NCI-H748 (cell line): ENCODE measurements at regions not wholly inside any gene's neighbourhood (a gene's known extent, or its start where the extent isn't known, plus 50 kb on each side); places are given as distances from the start of the nearest gene placed in this dataset.
"Not testable (repeated sequence)": the region's sequence is repeated elsewhere in the genome, so short reads cannot be mapped to it uniquely, and the experiment has no call there.

Experiments
- DNase-seq: peaks from one replicate; lab custom pipeline; 2025; ENCODE audit not compliant: unreplicated experiment; lab: John Stamatoyannopoulos, UW

- not testable (repeated sequence) for DNase-seq
Observed at GRCh38 chrX:3881255-3881895, 167.9 kb upstream of the PRKX start.

DNA sequence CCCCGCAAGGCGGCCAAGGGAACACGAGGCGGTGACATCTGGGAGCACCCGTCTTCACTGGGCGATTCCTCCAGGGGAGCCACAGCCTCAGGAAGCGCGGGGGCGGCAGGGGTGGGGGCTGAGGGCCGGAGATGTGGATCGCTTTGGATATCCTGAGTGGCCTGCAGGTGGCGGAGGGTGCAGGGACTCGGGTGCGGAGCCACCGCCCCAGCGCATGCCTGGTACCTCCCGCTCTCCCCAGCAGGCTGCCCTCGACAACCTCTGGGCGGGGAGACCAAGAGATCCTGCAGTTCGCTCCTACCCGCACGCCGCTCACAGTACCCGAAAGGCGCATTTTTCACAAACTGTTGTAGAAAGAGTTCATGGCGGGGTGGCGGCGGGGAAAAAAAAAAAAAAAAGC, 162.9 kb upstream of the PRKX start:
- not testable (repeated sequence) for DNase-seq

DNA sequence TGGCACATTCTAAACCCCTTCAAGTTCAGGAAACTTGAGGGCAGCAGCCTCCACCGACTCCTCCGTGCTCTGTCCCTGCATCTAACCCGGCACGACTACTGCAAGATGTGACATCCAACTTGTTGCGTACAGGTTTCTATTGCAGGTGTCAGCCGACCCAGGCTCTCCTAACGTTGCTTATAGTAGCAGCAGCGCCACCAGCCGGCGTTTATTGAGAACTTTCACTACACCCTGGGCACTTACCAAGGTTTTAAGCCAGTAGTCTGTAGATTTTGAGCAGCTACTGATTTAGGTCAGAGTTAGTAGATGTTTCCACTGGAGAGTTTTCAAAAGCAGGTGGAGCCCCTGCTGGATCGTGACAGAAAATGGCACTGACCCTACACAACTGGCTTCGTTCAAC, 162.2 kb upstream of the PRKX start:
- DNase-seq: not testable (repeated sequence)

DNA sequence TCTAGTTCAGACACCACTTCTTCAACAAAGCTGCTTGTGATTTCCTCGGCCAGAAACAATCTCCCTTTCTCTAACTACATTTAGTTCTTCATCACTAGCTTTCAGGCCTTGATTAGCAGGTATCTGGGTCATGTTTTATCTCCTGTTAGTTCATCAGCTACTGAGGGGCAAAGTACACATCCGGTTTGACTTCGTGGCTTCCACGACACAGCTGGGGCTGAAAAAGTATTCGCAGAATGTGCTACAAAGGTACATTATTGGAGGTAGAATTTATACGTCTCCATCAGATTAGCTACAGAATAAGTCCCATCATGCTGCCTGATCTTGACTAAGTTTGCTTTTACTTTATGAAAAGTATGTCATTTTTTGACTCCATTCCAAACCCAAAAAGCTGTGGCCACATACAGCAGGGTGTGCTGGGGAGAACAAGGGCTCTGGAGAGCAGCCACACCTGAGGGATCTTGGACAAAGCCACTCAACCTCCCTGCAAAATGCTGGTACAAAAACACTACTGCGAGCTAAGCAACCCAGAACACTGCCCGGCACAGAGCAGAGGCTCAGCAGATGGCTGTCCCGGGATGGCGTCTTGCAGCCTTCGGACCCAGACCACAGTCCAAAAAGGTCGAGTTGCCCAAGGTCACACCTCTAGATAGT, 158.9 kb upstream of the PRKX start:
- DNase-seq: not testable (repeated sequence)

- not testable (repeated sequence) for DNase-seq
Observed at GRCh38 chrX:3867067-3867831, 153.8 kb upstream of the PRKX start.

DNA sequence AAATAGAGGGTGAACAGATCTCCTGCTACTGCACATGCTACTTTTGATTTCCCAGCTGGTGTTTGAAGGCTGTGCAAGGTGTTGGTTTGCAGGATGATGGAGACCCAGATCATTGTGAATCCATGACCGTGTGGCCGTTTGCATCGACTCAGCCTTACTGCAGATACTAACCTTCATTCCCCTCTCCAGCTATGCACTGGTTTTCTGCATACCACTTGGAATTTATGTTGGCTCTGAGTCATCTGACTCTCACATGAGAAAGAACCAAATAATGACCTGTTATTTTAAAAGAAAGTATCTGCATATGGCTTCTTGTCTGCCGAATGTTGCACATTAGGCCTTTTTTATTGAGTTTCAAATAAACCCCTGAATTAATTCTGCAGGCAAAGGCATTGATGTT, 144.9 kb upstream of the PRKX start:
- not testable (repeated sequence) for DNase-seq

DNA sequence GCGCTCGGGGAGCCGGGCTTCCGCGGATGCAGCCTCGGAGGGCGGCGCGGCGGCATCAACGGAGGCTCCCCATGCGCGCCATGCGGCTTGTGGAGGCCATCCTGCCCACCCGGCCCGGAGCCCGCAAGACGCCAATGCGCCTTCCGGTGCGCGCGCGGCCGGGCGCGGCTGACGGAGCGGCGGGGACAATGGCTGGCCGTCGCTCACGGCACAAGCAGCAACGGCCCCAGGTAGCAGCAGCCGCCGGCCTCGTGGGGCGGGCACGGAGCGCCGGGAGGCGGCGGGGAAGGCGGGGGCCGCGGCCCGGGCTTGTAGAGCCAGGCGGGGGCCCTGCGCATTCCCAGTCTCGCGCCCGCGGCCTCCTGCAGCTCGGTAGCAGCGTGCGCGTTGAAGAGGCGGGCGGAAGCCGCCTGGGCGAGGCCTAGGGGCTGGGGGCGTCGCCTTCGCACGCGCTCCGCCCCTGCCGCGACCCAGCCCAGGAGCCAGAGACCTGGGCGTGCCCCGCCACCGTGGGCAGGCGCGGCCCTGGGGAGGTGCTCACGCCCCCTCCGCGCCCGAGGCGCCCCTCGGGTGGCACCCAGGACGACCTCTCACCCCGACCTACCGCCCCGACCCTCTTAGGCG, 130.2 kb upstream of the PRKX start:
- not testable (repeated sequence) for DNase-seq

DNA sequence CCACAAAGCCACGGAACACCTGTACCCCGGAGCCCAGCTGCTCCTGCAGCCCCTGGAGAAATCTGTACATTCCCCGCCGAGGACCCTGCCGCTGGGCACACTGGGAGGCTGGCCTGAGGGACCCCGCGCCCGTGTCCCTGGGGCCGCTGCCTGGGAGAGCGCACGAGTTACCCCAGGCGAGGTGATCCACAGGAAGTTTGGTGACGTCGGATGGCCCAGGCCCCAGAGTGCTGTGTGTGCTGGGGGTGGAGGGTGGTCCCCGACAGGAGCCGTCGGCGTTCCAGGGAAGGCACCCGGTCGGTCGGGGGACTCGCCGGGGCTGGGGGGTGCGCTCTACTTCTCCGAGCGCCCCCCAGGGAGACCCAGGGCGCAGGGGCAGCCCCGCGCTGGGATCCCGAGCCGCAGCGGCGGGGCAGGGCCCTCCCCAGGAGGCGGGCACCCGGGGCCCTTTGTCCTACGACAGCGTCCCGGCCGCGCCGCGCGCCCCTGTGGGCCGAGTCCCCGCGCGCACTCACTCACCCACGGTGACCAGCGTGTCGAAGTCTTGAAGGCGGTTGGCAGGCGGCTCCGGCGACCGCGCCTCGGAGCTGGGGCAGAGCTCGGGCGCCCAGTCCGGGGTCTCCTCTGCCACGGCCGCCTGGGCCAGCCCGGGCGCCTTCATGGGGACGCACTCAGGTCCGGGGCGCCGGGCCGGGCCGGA, 129.5 kb upstream of the PRKX start:
- DNase-seq: not testable (repeated sequence)

GRCh38 chrX:3838754-3839153, 125.3 kb upstream of the PRKX start:
- DNase-seq: not testable (repeated sequence)

DNA sequence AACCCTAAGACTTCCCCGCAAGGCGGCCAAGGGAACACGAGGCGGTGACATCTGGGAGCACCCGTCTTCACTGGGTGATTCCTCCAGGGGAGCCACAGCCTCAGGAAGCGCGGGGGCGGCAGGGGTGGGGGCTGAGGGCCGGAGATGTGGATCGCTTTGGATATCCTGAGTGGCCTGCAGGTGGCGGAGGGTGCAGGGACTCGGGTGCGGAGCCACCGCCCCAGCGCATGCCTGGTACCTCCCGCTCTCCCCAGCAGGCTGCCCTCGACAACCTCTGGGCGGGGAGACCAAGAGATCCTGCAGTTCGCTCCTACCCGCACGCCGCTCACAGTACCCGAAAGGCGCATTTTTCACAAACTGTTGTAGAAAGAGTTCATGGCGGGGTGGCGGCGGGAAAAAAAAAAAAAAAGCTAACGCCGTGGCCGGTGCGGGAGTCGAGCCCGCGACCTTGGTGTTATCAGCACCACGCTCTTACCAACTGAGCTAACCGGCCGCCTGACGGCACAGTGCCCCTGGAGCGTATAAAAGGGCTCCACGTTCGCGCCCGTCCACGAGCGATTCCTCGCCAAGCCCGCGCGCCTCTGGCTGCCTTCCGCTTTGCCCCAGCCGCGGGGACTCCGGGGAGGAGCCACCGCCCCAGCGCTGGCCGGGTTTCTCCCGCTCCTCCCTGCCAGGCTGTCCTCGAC, 124.7 kb upstream of the PRKX start:
- not testable (repeated sequence) for DNase-seq

- DNase-seq: not testable (repeated sequence)
Observed at GRCh38 chrX:3837211-3837610, 123.8 kb upstream of the PRKX start.

GRCh38 chrX:3833761-3834542, 120.5 kb upstream of the PRKX start:
- DNase-seq: not testable (repeated sequence)

- not testable (repeated sequence) for DNase-seq
Observed at GRCh38 chrX:3830020-3830419, 116.6 kb upstream of the PRKX start.

DNA sequence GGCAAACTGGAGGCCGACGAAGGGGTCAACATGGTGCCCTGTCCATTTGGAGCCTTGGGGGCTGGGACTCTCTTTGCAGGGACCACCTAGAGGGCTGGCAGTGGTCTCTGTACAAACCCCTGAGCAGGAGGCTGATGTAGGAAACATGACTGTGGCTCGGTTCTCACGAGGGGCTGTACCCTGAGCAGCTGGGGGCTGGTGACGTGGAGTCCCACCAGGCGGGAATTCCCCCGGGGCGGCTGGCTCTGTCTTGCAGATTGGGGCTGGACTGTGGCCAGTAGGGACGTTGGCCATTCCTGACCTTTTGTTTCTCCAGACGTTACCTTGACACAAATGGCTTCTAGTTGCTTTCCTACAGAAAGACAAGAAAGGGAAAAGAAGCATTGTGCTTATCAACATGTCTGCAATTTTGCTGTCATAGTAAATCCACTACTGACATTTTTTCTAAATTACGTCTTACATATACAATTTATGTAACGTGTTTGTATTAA, 115.6 kb upstream of the PRKX start:
- DNase-seq: not testable (repeated sequence)

DNA sequence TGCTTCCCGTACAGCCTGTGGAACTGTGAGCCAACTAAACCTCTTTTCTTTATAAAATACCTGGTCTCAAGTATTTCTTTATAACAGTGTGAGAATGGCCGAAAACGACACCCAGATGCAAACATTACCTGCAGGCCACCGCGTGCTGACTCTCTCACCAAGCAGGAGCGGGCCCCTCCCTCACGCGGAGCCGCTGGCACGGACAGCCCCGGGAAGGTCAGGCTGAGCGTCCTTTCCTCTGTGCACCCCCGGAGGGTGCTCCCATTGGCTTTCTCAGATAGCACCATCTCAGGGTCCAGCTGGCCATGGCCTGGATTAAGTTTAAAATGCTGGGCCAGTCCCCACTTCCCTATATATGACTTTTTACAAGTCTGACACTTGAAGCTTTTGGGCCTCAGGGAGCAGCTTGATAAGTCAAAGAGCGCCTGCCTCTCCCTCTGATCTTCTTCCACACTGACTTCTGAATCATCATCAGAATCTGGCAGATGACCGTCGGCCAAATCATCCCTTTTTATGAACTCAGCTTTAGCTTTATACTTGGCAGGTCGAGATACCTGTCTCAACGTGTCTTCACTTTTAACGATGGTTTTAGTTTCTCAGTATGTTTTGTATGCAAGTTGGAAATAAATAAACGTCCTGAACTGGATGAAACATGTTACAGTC, 115.1 kb upstream of the PRKX start:
- not testable (repeated sequence) for DNase-seq

- DNase-seq: not testable (repeated sequence)
Observed at GRCh38 chrX:3824008-3824407, 110.6 kb upstream of the PRKX start.

DNA sequence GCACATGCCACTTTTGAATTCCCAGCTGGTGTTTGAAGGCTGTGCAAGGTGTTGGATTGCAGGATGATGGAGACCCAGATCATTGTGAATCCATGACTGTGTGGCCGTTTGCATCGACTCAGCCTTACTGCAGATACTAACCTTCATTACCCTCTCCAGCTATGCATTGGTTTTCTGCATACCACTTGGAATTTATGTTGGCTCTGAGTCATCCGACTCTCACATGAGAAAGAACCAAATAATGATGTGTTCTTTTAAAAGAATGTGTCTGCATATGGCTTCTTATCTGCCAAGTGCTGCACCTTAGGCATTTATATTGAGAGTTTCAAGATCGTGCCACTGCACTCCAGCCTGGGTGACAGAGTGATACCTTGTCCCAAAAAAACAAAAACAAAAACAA, 106.7 kb upstream of the PRKX start:
- DNase-seq: no peak

GRCh38 chrX:3817480-3817879, 104.0 kb upstream of the PRKX start:
- DNase-seq: not testable (repeated sequence)
